HEK293T (cell line): ENCODE measurements at regions not wholly inside any gene's neighbourhood (a gene's known extent, or its start where the extent isn't known, plus 50 kb on each side); places are given as distances from the start of the nearest gene placed in this dataset.

Experiments
- CTCF ChIA-PET: fragments of 350-600 bp; formaldehyde crosslinking; extraction: SDS; loops from one replicate; lab custom pipeline; 2021; ENCODE audit warnings: antibody characterized with exemption, inconsistent platforms; lab: Yijun Ruan, JAX
- POLR2A ChIA-PET: fragments of 350-600 bp; formaldehyde crosslinking; extraction: SDS; loops from one replicate; lab custom pipeline; 2020; ENCODE audit warnings: antibody characterized with exemption, inconsistent platforms; lab: Yijun Ruan, JAX
- DNase-seq: peaks from one replicate; pipeline ENCODE4 v3.0.0; 2012; ENCODE audit warnings: mixed read lengths; ENCODE audit errors: extremely low spot score
- ARNT ChIP-seq: fragments of 450-650 bp; IDR thresholded peaks from 2 replicates; pipeline ENCODE4 v1.6.1; 2017; ENCODE audit warnings: mild to moderate bottlenecking
- BHLHE40 ChIP-seq: fragments of 450-650 bp; IDR thresholded peaks from 2 replicates; pipeline ENCODE4 v1.6.1; 2016; ENCODE audit warnings: mild to moderate bottlenecking, moderate library complexity, borderline replicate concordance
- CTBP1 ChIP-seq: fragments of 450-650 bp; IDR thresholded peaks from 2 replicates; pipeline ENCODE4 v1.6.1; 2016; ENCODE audit warnings: borderline replicate concordance
- ELF4 ChIP-seq: fragments of 450-650 bp; IDR thresholded peaks from 2 replicates; pipeline ENCODE4 v1.6.1; 2017; ENCODE audit warnings: antibody characterized with exemption
- FOXA1 ChIP-seq: fragments of 450-650 bp; IDR thresholded peaks from 2 replicates; pipeline ENCODE4 v1.6.1; 2016; ENCODE audit warnings: mild to moderate bottlenecking
- FOXK2 ChIP-seq: fragments of 450-650 bp; IDR thresholded peaks from 2 replicates; pipeline ENCODE4 v1.6.1; 2016; ENCODE audit warnings: mild to moderate bottlenecking
- FOXM1 ChIP-seq: fragments of 450-650 bp; IDR thresholded peaks from 2 replicates; pipeline ENCODE4 v1.6.1; 2017; ENCODE audit warnings: mild to moderate bottlenecking, borderline replicate concordance
- HDGF ChIP-seq: fragments of 450-650 bp; IDR thresholded peaks from 2 replicates; pipeline ENCODE4 v1.6.1; 2017; ENCODE audit warnings: antibody characterized with exemption, borderline replicate concordance
- L3MBTL2 ChIP-seq: fragments of 450-650 bp; conservative IDR thresholded peaks from 2 replicates; pipeline ENCODE4 v1.6.1; 2016; ENCODE audit warnings: mild to moderate bottlenecking
- LEF1 ChIP-seq: fragments of 450-650 bp; IDR thresholded peaks from 2 replicates; pipeline ENCODE4 v1.6.1; 2017; ENCODE audit warnings: mild to moderate bottlenecking, borderline replicate concordance
- NFRKB ChIP-seq: fragments of 450-650 bp; IDR thresholded peaks from 2 replicates; pipeline ENCODE4 v1.6.1; 2016; ENCODE audit warnings: mild to moderate bottlenecking, moderate library complexity
- PKNOX1 ChIP-seq: fragments of 450-650 bp; IDR thresholded peaks from 2 replicates; pipeline ENCODE4 v1.6.1; 2016
- SP1 ChIP-seq: fragments of 450-650 bp; IDR thresholded peaks from 2 replicates; pipeline ENCODE4 v1.6.1; 2017
- SUZ12 ChIP-seq: fragments of 450-650 bp; IDR thresholded peaks from 2 replicates; pipeline ENCODE4 v1.6.1; 2016; ENCODE audit warnings: mild to moderate bottlenecking
- TARDBP ChIP-seq: fragments of 450-650 bp; IDR thresholded peaks from 2 replicates; pipeline ENCODE4 v1.6.1; 2016
- ZNF384 ChIP-seq: fragments of 450-650 bp; IDR thresholded peaks from 2 replicates; pipeline ENCODE4 v1.6.1; 2016

GRCh38 chr10:117778241-117778640, 235.7 kb downstream of the EMX2 start:
- CTCF ChIA-PET = interaction anchor here (0.6 kb wide), 1 partner anchor 1180 kb away, joined by 4 read pairs; no protein-coding TSS in a partner anchor

GRCh38 chr10:117780411-117780810, 237.9 kb downstream of the EMX2 start:
- ChIA-PET CTCF (no interaction called here), POLR2A (no interaction called here)
- no peak for DNase-seq
- TF ChIP-seq FOXM1 = no peak
- TF ChIP-seq ELF4 = no peak
- no peak for TF ChIP-seq LEF1
- no peak for TF ChIP-seq HDGF
- no peak for TF ChIP-seq L3MBTL2
- no peak for TF ChIP-seq FOXA1
- TF ChIP-seq ARNT = no peak
- no peak for TF ChIP-seq SUZ12
- no peak for TF ChIP-seq NFRKB
- TF ChIP-seq PKNOX1 = no peak
- no peak for TF ChIP-seq CTBP1
- TF ChIP-seq FOXK2 = no peak
- TF ChIP-seq ZNF384 = no peak
- no peak for TF ChIP-seq BHLHE40
- no peak for TF ChIP-seq SP1
- no peak for TF ChIP-seq TARDBP

More at GRCh38 chr10:117778241-117778640, 235.7 kb downstream of the EMX2 start:
- DNase-seq = no peak
- TF ChIP-seq BHLHE40 = no peak
- no peak for TF ChIP-seq TARDBP
- TF ChIP-seq ELF4 = no peak
- TF ChIP-seq SUZ12 = no peak
- no peak for TF ChIP-seq L3MBTL2
- no peak for TF ChIP-seq FOXA1
- TF ChIP-seq PKNOX1 = no peak
- no peak for TF ChIP-seq SP1
- TF ChIP-seq LEF1 = no peak
- POLR2A ChIA-PET = no interaction called here

DNA sequence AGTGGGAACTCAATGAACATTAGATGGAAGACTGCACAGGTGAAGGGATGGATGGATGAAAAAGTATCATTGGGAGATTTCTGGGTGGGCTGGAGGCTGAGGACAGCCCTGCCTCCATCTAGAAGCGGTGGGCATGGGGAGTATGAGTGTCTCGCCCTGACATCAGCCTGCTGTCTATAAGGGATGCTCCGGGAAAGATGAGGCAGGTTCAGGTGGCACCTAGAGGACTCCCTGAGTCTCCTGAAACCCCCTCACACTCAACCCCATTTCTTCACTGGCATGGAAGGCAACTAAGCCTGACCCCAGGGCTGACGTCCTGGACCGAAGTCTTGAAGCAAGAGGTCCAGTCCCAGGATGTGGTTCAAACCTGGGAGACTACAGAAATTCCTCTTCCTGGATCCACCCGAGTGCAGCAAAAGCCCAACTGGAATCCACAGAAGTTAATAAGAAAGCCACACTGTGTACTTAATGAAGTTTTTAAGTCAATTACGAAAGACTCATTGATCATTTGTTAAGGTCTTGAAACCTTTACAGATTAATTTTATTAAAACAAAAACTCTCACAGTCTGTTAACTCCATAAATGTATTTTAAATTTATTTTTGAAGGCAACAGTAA, 238.8 kb downstream of the EMX2 start:
- POLR2A ChIA-PET = no interaction called here
- CTCF ChIA-PET = no interaction called here
- no peak for TF ChIP-seq SUZ12
- TF ChIP-seq ELF4 = no peak
- no peak for DNase-seq

GRCh38 chr10:117782276-117782675, 239.7 kb downstream of the EMX2 start:
- CTCF ChIA-PET = interaction anchor here (0.6 kb wide), 1 partner anchor 92 kb away, joined by 3 read pairs; no protein-coding TSS in a partner anchor
- TF ChIP-seq HDGF = no peak
- no peak for TF ChIP-seq FOXA1
- no peak for TF ChIP-seq ZNF384
- no peak for TF ChIP-seq SP1
- no peak for TF ChIP-seq ELF4
- TF ChIP-seq PKNOX1 = no peak
- no peak for TF ChIP-seq FOXM1
- TF ChIP-seq FOXK2 = no peak
- TF ChIP-seq L3MBTL2 = no peak
- no peak for TF ChIP-seq TARDBP
- no peak for TF ChIP-seq SUZ12
- no peak for TF ChIP-seq BHLHE40
- TF ChIP-seq LEF1 = no peak
- TF ChIP-seq NFRKB = no peak
- TF ChIP-seq CTBP1 = no peak
- no peak for TF ChIP-seq ARNT
- no peak for DNase-seq
- POLR2A ChIA-PET = no interaction called here

- DNase-seq = no peak
- ChIA-PET POLR2A (no interaction called here), CTCF (no interaction called here)
- TF ChIP-seq ELF4 (no peak), NFRKB (no peak), BHLHE40 (no peak), ARNT (no peak)
Measured at GRCh38 chr10:117783698-117784395, 241.3 kb downstream of the EMX2 start.

DNA sequence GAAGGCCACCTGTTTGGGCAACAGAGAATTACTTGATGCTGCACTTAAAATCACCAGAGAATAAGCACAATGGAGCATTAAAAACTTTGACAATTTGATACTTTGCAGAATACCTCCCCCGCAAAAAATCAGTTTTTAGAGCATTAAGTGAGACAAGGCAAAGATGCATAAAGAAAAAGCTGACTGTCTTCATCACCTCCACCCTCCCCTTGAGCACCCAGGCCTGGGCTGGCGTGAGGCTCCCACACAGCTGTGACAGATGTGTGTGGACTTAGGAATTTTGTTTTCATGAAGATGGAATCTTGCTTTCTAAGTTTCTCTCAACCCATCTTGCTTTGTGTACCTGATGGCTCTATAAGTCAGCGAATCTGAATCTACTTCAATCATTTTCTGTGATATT, 242.2 kb downstream of the EMX2 start:
- no peak for DNase-seq
- TF ChIP-seq ELF4 (no peak), ARNT (no peak), CTBP1 (no peak), HDGF (no peak)
- CTCF ChIA-PET = interaction anchor here (0.5 kb wide), 1 partner anchor 388 kb away, joined by 3 read pairs; no protein-coding TSS in a partner anchor
- POLR2A ChIA-PET = no interaction called here
